Stimulated activated CD8-positive, alpha-beta memory T cell treated with anti-CD3 and anti-CD28 coated beads, Interleukin-15, amount 100 ng/mL, for 24 hours (primary cell): ENCODE measurements at regions not wholly inside any gene's neighbourhood (a gene's known extent, or its start where the extent isn't known, plus 50 kb on each side); places are given as distances from the start of the nearest gene placed in this dataset.
"Not testable (repeated sequence)": the region's sequence is repeated elsewhere in the genome, so short reads cannot be mapped to it uniquely, and the experiment has no call there.

Experiments
- DNase-seq: peaks from one replicate; pipeline ENCODE4 v3.0.0-alpha.2; 2020; ENCODE audit warnings: low read depth

DNA sequence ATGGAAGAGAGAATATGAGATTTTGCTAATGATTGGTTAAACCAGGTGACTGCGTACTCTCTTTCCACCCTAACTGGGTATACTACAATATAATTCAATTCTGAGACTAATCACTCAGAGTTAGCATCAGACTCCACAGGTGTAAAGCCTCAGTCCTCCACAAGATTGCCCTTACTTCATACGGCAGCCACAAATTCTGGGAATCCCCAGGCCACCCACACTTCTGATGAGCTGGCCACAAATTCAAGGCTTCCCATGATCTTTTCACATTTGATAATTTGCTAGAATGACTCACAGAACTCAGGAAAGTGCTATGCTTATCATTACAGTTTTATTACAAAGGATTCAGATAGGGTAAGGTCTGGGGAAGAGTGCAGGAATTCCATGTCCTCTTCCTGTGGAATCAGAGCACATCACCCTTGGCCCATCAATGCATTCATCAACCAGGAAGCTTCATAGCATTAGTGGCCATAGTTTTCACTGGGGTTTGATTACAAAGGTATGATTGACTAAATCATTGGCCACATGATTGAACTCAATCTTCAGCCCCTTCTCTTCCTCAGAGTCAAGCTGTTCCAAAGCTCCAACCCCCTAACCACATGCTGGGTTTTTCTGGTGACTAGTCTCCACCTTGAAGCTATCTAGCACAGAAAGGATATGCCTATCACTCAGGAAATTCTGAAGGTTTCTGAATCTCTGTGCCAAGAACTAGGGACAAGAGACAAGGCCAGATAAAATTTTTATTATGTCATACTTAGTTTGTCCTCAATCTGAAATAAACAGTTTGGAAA, 131.7 kb downstream of the HHIPL2 start:
- no peak for DNase-seq

DNA sequence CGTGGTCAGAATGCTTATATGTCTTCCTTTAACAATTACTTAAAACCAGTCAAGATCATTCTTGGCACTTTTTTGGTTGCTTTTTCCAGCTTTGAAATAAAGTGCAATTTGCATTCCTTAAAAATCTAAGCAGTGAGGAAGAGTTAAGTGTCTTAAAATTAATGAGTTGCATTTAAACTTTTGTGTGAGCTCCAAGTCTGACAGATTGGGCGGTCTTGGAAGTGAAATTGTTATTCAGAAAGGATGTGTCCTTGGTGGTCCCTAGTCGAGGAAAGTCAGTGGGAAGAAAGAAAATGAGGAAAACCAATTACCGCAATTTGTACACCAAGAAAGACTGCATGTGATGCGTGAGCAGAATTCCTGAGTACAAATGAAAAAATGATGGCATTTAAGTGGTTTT, 132.5 kb downstream of the HHIPL2 start:
- no peak for DNase-seq

DNA sequence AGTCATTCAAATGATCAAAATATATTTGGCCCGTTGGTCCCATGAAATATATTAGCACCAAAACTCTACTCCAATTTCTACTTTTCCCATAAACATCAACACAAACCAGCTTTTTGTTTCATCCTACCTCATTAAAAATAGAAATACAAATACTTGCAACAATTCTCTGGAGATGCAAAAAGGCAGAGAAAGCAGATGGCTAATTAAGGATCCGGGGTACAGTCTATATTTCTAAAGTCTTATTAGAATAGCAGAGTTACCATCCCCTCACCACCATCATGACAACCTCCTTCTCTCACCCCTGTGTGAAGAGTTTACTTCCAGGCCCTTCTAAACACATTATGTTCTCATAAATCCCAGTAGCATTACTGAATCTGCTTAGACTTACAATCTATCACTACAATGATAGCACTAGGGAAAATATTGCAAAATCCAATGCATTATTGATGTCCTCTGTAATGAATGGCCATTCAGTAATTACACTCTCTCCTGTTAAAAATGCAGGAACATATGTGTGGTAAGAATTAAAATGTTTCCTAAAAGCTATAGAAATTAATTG, 133.8 kb downstream of the HHIPL2 start:
- DNase-seq, result no peak

DNA sequence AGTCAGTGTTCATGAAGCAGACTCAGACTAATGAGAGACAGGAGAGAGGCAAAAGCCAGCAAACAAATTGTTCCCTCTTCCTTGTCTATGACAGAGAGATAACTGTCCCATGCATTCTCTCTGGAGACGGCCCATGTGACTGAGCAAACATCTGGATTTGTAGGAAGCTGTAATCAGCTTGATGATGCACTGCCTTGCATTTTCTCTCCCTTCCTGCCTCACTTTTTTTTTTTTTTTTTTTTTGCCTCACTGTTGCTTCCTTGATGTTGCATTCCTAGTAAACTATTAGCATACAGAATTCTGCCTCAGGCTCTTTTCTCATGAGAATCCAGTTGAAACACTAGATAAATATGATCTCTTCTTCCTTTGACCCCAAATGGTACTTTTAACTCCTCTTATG, 134.5 kb downstream of the HHIPL2 start:
- DNase-seq, result no peak

DNA sequence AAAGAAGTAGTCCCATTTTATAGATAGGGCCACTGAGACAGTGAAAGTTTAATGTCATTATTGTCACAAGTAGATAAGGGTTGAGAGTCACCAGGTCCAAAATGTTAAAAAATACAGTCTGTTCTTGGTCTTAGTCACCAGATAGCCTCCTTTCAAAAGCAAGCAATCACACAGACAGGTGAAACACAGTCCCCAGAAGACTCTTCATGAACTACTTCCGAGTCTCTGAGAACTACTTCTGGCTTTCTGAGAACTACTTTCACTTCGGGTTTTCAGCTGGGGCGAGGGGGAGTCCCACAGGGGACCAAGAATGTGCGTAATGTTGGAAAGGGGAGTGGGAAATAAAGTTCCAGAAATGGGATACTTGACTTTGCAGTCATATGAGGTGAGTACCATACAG, 143.2 kb downstream of the HHIPL2 start:
- DNase-seq, result no peak

DNA sequence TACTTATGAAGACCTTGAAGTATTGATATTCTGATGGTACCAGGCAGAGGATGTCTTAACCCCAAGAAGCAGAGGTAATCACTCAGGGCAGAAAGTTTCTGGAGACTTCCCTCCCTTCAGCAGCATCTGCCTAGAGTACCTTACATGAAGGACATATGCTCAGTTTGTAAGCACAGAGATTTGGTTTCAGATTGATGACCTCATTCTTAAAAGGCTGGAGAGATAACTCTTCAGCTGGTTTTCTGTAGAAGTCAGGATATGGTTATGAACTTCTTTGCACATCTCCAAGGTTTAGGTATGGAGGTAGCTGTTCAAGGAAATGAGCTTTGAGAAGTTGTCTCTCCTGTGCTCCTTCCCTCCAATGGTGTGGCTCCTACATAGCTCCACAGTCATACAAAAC, 148.7 kb downstream of the HHIPL2 start:
- DNase-seq, result no peak

DNA sequence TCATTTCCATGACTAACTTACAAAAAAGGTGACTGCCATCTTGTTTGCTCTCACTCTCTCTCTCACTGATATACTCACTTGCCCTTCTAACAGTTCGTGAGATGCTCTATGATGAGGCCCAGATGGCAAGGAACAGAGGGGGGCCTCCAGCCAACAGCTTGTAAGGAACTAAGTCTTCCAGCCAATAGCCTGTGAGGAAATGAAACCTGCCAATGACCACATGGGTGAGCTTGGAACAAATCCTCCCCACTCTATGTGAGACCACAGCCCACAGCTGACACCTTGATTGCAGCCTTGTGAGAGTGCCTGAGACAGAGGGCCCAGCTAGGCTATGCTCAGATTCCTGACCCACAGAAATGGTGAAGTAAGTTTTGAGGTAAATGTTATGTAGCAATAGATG, 153.7 kb downstream of the HHIPL2 start:
- no peak for DNase-seq

DNA sequence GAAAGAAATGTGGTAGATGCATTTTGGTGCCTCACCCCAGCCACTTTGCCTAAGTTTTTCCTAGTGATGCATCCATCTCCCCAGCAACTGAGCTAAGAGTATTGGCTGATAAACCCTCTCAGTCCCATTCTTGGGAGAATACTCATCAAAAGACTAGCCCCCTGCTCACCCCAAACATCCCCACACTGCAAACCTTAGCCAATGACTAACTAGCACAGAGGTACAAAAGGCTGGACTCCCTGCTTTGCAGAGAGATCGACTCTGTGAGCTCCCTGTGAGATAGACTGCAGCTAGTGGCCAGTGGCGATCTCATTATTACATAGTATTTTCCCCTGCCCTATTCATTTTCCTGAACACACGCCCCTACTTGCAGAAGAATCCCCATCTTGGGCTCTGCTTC, 155.3 kb downstream of the HHIPL2 start:
- DNase-seq, result no peak

DNA sequence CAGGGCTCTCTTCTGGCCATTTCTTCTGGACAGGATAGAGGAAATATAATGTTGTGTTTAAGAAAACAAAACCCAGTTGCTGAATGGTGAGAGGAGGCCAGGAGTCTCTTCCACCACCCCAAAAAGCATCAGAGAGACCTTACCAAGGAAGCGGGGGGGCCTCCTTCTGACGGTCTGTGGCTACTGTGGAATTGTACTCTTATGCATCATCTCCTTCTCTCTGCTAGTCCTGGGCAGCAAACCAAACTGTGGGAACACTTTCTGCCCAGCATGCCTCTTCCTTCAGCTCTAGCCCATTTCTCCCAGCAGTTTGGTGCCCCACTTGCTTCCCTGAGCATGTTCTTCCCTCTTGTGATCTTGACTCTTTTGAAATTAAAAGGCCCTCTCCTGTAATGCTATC, 157.7 kb downstream of the HHIPL2 start:
- DNase-seq, result no peak

DNA sequence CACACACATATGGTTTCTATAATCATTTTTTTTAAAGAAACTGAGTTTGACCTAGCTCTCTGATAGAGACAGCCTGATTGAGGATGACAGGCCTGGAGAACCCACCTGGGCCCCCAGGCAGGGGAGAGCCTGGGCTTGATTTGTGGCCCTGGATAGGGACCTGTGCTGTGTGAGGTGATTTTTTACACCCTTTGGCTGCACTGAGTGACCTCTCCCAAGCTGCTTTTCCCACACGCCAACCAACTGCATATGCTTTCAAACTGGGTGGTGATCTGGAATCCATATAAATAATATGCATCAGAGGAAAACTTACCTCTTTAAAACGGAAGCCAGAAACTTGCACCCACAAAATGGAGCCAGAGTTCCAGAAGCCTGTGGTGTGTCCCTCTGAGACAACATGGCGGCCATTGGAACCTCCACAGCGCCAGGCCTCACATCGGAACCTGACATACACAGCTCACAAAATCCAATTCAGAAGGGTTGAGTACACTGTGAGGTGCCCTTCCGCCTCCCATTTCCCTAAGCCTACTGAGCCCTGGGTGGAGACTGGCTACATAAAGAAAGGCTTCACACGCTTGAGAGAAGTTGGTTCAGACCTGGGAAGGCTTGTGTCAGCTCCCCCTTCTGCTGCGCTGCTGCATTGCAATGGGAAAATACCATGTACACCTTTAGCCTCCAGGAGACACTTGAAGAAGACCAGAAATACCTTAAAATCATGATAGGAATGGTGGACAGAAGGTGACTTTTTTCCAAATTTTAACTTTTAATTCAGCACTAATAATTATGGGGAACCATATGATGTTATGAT, 160.7 kb downstream of the HHIPL2 start:
- DNase-seq, result no peak

DNA sequence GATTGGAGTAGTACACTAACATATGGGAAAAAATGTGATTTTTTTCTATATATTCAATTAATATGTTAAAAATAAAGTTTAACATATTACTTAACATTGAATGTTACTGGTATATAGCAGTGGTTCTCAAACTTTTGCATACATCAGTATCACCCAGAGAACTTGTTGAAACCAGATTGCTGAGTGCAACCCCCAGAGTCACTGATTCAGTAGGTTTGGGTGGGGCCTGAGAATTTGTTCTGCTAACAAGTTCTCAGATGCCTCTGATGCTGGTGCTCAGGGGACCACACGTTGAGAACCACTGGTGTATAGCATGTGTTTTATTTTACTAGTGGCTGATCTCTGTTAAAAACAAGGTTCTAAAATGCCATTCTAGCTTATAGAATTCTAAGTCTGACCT, 161.9 kb downstream of the HHIPL2 start:
- DNase-seq, result no peak

DNA sequence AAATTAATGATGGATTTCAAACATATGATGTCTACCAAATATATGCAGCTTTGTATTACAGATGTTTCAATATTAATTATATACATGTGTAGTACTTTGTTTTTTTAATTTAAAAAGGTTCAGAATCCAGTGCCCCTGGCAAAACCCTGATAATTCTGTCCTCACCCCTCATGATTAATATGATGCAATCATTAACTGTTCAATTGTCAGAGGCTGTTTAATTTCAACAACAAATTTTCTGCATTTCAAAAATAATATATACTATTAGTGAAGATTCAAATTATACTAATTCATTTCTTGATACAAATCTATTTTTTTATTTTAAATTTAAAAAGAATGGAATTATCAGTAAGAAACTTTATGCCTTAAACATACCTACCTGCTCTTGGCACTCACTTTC, 162.6 kb downstream of the HHIPL2 start:
- no peak for DNase-seq

DNA sequence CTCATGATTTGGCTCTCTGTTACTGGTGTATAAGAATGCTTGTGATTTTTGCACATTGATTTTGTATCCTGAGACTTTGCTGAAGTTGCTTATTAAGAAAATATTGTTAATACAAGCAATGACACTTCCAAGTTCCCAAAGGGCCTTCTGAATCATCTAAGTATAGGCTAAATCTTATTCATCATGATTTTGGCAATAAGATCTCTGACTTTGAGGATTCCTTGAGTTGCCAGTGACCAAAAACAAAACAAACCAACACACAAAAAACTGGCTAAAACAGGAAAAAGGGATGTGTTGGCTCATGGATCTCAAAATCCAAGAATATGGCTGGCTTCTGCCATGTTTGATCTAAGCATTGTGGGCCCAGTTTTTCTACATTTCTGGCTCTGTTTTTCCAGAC, 163.4 kb downstream of the HHIPL2 start:
- DNase-seq, result no peak

DNA sequence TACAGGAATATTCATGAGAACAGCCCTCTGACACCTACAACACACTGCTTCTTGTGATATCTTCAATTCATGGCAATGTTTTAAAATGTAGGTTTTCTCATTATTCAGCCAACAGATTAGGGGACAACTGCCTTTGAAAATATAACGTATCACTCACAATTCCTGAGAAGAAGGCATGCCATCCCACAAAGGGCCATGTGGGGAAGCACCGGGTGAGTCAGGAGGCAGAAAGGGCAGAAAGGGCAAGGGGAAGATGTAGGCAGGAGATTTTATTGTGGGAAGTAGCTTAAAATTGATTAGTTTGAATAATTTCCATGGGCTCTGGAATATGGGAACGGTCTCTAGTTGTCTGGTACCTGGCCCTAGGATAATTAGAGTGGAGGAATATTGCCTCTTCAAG, 165.7 kb downstream of the HHIPL2 start:
- DNase-seq, result no peak

DNA sequence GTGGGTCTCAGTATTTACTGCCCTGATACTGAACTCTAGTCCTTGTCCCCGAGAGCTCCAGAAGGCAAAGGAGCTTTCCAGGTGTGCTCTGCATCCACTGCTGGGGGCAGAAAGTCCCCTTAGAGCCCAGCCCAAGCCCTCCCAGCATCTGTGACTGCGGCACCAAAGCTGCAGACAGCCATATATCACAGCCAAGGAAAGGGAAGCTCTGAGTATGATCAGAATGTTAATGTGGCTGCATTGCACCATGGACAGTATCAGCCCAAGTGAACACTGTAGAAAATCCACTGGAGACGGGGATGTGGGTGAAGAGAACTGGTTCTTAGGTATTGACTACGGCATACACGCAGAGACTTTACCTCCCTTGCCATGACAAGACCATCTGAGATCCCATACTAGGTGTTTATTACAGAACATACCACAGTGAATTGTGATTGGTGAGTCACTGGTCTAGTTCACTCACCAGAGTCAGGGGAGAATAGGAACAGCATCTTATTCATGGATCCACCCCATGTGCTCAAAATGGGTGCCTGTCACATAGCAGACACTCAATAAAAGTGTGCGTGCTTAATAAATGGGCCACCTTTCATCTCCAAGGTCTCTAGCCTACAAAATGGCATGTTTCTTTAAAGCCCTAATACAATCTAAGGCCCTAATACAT, 170.3 kb downstream of the HHIPL2 start:
- DNase-seq, result no peak

DNA sequence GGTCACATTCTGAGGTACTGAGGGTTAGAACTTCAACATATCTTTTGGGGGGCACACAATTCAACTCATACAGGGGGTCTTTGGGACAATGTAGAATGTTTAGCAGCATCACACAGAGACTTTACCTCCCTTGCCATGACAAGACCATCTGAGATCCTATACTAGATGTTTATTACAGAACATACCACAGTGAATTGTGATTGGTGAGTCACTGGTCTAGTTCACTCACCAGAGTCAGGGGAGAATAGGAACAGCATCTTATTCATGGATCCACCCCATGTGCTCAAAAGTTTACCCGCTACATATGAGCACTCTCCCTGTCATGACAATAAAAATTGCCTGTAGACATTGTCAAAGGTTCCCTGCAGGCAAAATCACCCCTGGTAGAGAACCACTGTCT, 171.1 kb downstream of the HHIPL2 start:
- not testable (repeated sequence) for DNase-seq

DNA sequence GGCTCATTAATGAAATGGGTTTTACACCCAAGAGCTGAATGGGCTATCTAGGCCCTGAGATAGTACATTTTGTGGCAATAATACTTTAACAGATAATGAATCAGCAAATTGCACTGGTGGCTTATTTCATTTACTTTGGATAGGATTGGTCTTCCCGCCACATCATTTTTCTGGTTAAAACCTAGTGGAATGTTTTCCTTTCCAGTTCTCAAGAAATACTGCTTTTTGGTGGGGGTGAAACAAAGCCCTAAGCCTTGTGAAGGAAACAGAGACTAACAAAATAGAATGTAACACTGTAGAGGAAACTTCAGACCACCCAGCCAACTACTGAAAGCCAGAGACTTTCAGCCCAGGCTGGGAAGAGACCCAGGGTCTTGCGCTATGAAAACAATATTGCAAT, 172.2 kb downstream of the HHIPL2 start:
- DNase-seq, result no peak

DNA sequence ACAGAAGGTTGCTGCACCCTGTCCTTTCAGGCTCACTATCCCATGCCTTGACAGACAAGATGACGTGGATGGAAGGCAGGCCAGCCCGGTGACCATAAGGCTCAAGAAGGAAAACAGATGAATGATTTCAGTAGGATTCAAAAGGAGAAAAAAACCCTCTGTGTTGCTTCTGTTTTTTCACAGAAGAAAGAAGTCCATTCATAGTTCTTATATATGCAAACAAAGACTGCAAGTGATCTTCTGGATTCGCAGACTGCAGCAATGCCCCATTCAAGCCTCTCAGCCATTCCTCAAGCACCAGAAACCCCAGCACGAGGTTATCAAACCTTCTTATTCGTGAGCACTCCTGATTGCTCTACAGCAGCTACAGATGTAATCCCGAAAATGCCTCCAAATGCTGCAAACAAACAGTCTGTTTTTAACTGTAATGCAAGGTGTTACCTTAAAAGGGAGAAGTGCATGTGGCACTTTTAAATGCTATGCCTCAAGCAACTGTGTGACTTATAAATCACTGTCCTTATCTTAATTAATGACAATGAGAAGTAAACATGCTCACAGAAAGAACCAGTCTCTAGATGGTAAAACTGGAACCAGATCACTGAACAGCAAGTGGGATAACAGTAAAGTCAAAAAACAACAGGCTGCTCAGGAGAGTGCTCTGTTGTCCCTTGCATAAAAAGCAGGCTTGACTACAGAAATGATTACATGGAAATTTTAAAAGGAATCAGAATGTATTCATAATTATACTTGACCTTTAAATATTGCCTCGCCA, 173.9 kb downstream of the HHIPL2 start:
- DNase-seq, result no peak

DNA sequence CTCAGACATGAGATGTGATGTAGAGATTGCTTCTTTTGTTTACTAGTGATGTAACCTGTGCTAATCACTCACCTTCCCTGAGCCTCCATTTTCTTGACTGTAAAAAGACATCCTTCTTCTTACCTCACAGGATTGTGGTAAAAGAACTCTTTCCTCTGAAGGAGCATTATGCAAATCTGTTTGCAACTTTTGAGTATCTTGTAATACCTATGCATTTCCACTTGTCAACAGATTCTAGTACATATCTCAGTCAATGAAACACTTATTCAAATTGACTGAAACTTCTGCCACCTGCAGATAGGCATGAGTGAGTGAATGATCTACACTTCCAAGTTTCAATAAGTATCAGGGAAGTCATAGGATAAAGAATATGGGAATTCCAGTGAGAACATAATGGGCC, 174.7 kb downstream of the HHIPL2 start:
- DNase-seq, result no peak

DNA sequence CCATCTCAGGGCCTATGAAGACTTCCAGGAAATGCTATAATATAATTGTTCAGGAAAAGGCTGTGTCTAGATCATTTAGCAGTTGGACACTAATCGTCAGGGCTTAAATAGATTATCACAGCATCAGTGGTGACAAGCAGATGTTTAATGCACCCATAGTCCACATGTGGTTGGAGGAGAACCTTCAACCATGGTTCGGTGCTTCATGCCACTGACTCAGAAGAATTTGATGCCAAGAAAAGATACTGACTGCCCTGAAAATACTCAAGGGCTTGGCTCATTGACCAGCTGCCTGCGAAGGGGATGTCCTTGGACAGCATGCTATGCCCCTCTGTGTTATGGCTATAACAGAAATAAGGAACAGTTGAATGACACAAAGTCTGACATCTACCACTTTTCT, 175.7 kb downstream of the HHIPL2 start:
- DNase-seq, result no peak

DNA sequence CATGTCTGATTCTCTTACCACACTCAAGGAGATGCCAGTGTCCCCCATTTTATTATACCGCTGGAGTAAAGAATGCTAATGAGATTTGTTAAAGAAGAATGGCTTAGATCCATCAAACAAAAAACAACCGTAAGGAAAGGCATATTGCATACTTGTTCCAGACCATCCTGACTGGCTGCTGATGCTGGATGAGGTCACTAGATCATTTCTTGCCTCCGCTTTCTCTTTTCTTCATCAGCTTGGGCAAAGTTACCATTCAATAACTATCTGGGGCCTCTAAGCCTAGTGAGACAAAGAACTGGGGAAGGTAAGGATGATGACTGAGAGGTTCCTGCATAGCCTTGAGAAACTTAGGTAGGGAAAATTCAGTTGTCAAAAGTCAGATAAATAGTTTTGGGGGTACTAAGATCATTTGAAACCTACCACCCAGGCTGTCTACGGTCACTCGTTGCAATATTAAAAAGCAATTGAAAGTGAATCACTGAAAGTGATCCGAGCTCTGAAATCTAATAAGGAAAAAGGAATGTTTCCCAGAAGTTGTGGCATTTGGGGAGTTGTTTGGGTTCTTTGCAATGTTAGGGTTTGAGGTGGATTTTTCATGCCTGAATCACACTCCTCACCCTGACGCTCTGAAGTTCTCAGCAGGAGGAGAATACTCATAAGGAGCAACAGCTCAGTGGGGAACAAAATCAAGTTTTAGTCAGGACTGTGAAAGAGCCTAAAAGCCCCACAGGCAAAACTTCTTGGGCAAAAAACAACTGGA, 176.8 kb downstream of the HHIPL2 start:
- no peak for DNase-seq
